Caco-2 (cell line): ENCODE measurements at regions not wholly inside any gene's neighbourhood (a gene's known extent, or its start where the extent isn't known, plus 50 kb on each side); places are given as distances from the start of the nearest gene placed in this dataset.

Experiments used
- BruUV-seq: library from RNA; stranded (reverse); fragments of 400-500 nt; replicated peaks from 2 replicates; lab custom pipeline; 2021; lab: Mats Ljungman, UMichigan
- CTCF ChIA-PET: fragments of 300-600 bp; sonication (Branson Sonifier 250); formaldehyde crosslinking; loops from one replicate; lab custom pipeline; 2022; ENCODE audit warnings: antibody characterized with exemption; lab: Charles Lee
- POLR2A ChIA-PET: fragments of 300-600 bp; sonication (Branson Sonifier 250); formaldehyde crosslinking; loops from one replicate; lab custom pipeline; 2022; ENCODE audit warnings: antibody characterized with exemption; lab: Charles Lee
- DNase-seq, 2 experiments: peaks; one replicate each; pipeline versions ENCODE4 v3.0.0 to v3.0.0-alpha.2; 2020 to 2022
- H3K27me3 ChIP-seq: replicated peaks from 2 replicates; pipeline ENCODE4 v1.6.0; 2011; ENCODE audit warnings: low read length; ENCODE audit not compliant: control insufficient read depth, insufficient read depth
- H3K36me3 ChIP-seq: 2 replicates; pipeline ENCODE4 v1.5.1; 2011; ENCODE audit warnings: low read length; ENCODE audit not compliant: control insufficient read depth, insufficient read depth
- H3K4me1 ChIP-seq: fragments of 250-450 bp; sonication (Bioruptor Pico); 2 replicates; pipeline ENCODE4 v1.5.1; 2020; ENCODE audit warnings: mild to moderate bottlenecking
- H3K4me3 ChIP-seq: 2 replicates; pipeline ENCODE4 v1.5.1; 2011; ENCODE audit warnings: low read depth, mild to moderate bottlenecking, control low read depth, low read length
- H3K9me3 ChIP-seq: fragments of 250-450 bp; sonication (Bioruptor Pico); 2 replicates; pipeline ENCODE4 v1.5.1; 2020; ENCODE audit warnings: mild to moderate bottlenecking, moderate library complexity
- H3K27ac Mint-ChIP-seq: one replicate; pipeline ENCODE4 v1.8.0; 2022; ENCODE audit warnings: mixed read lengths; ENCODE audit not compliant: unreplicated experiment
- H3K27me3 Mint-ChIP-seq: one replicate; pipeline ENCODE4 v1.8.0; 2022; ENCODE audit warnings: mixed read lengths; ENCODE audit not compliant: insufficient read depth, unreplicated experiment
- H3K36me3 Mint-ChIP-seq: one replicate; pipeline ENCODE4 v1.8.0; 2022; ENCODE audit warnings: mild to moderate bottlenecking, mixed read lengths; ENCODE audit not compliant: insufficient read depth, unreplicated experiment
- H3K4me1 Mint-ChIP-seq: one replicate; pipeline ENCODE4 v1.8.0; 2022; ENCODE audit warnings: low read depth, mixed read lengths; ENCODE audit not compliant: unreplicated experiment
- H3K4me3 Mint-ChIP-seq: one replicate; pipeline ENCODE4 v1.8.0; 2022; ENCODE audit warnings: mild to moderate bottlenecking, moderate library complexity, mixed read lengths; ENCODE audit not compliant: unreplicated experiment
- H3K9me3 Mint-ChIP-seq: one replicate; pipeline ENCODE4 v1.8.0; 2022; ENCODE audit warnings: mixed read lengths; ENCODE audit not compliant: unreplicated experiment
- CTCF ChIP-seq, 2 experiments: fragments of 200-600 bp in 1 of 2; IDR thresholded peaks; 1 replicate in 1 of 2; 2 replicates in 1 of 2; pipeline versions ENCODE4 v1.5.1 to v1.8.0; 2011 to 2022; ENCODE audit warnings: antibody characterized with exemption in 1 of 2, control low read depth in 1 of 2, inconsistent platforms in 1 of 2, low read depth in 1 of 2, low read length in 1 of 2, mild to moderate bottlenecking in 1 of 2, moderate library complexity in 1 of 2; ENCODE audit not compliant: insufficient read depth in 1 of 2, severe bottlenecking in 1 of 2, unreplicated experiment in 1 of 2
- intact Hi-C: fragments of 100-400 bp; cut with micrococcal nuclease; formaldehyde crosslinking; loops from one replicate; pipeline ENCODE4 v1.10.0; 2022; ENCODE audit not compliant: unreplicated experiment

DNA sequence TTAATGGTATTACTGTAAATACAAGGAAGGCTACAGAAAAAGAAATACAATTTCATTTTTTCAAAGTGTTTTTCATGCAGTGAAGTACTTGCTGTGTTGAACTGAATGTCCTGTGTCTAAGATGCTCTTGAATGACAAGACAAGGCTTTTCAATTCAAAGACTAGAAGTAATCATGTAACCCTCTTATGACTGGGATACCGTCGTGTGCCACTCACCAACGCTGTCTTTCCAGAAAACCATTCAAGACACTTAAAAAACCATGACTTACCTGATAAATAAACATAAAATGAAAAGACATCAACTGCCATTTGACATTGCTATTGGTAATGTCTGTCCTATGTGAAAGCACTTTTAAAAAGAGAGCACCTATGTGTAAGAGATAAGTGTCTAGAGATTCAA, 183.1 kb upstream of the DPP10 start:
- Mint-ChIP-seq H3K4me1 (peaks cover 6% of the 10 kb centered on the region), H3K27me3 (peaks cover 3% of the 10 kb centered on the region), H3K4me3 (no peak overlapping the region), H3K36me3 (no peaks in the 10 kb centered on the region), H3K9me3 (no peaks in the 10 kb centered on the region), H3K27ac (no peak overlapping the region)
- no TSS peak for BruUV-seq
- H3K27me3 ChIP-seq = no peaks in the 10 kb centered on the region
- POLR2A ChIA-PET = no interaction called here
- no peaks in the 10 kb centered on the region for H3K36me3 ChIP-seq
- H3K4me1 ChIP-seq = no peaks in the 10 kb centered on the region
- intact Hi-C loops = no loop called here
- H3K4me3 ChIP-seq = no peak overlapping the region
- TF ChIP-seq CTCF (IDR thresholded peaks at IDR 0.05; ENCODE audit: insufficient read depth in 1 of 2, low read depth in 1 of 2, low read length in 1 of 2, severe bottlenecking in 1 of 2, unreplicated experiment in 1 of 2) = no peak
- CTCF ChIA-PET = no interaction called here
- no peaks in the 10 kb centered on the region for H3K9me3 ChIP-seq
- DNase-seq = no peak

- H3K27ac Mint-ChIP-seq = no peak overlapping the region
- H3K4me3 Mint-ChIP-seq = no peak overlapping the region
- no peaks in the 10 kb centered on the region for H3K36me3 Mint-ChIP-seq
- Histone ChIP-seq H3K27me3 (no peaks in the 10 kb centered on the region), H3K9me3 (no peaks in the 10 kb centered on the region), H3K4me3 (no peak overlapping the region), H3K36me3 (no peaks in the 10 kb centered on the region), H3K4me1 (no peaks in the 10 kb centered on the region)
- intact Hi-C loops = no loop called here
- CTCF ChIA-PET = no interaction called here
- no peak for DNase-seq
- peaks cover 6% of the 10 kb centered on the region for H3K4me1 Mint-ChIP-seq
- no peaks in the 10 kb centered on the region for H3K27me3 Mint-ChIP-seq
- H3K9me3 Mint-ChIP-seq = no peaks in the 10 kb centered on the region
- no peak for TF ChIP-seq CTCF (IDR thresholded peaks at IDR 0.05; ENCODE audit: insufficient read depth in 1 of 2, low read depth in 1 of 2, low read length in 1 of 2, severe bottlenecking in 1 of 2, unreplicated experiment in 1 of 2)
- BruUV-seq = no TSS peak
- POLR2A ChIA-PET = no interaction called here
Measured at GRCh38 chr2:114261366-114261765, 181.1 kb upstream of the DPP10 start.

DNA sequence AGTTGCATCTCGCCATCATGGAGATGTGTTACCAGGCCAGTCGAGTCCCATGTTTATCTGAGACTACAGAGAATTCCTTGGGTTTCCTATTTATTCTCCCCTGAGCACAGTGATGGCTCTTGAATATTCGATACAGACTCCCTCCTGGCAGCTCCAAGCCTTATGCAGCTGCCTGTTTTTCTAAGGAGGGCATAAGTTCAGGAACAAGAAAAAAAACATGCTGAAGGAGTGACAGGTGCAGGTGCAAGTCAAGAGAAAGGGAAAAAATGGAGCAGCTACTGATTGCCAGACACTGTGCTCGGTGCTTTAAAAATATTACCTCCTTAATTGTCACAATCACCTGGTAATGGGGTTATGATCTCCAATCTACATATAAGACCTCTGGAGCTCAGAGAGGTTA, 177.2 kb upstream of the DPP10 start:
- no peak for DNase-seq
- Mint-ChIP-seq H3K27me3 (no peaks in the 10 kb centered on the region), H3K4me1 (peaks cover 6% of the 10 kb centered on the region), H3K27ac (no peak overlapping the region), H3K9me3 (no peaks in the 10 kb centered on the region), H3K36me3 (no peaks in the 10 kb centered on the region), H3K4me3 (no peak overlapping the region)
- no peak for TF ChIP-seq CTCF (IDR thresholded peaks at IDR 0.05; ENCODE audit: insufficient read depth in 1 of 2, low read depth in 1 of 2, low read length in 1 of 2, severe bottlenecking in 1 of 2, unreplicated experiment in 1 of 2)
- no TSS peak for BruUV-seq
- H3K9me3 ChIP-seq = no peaks in the 10 kb centered on the region
- intact Hi-C loops = no loop called here
- H3K36me3 ChIP-seq = no peaks in the 10 kb centered on the region
- POLR2A ChIA-PET = no interaction called here
- no peaks in the 10 kb centered on the region for H3K4me1 ChIP-seq
- no peaks in the 10 kb centered on the region for H3K27me3 ChIP-seq
- CTCF ChIA-PET = no interaction called here
- no peak overlapping the region for H3K4me3 ChIP-seq
